Stimulated activated CD4-positive, alpha-beta T cell treated with anti-CD3 and anti-CD28 coated beads, Interleukin-2, amount 100 ng/mL, for 4 hours (primary cell): ENCODE measurements at regions not wholly inside any gene's neighbourhood (a gene's known extent, or its start where the extent isn't known, plus 50 kb on each side); places are given as distances from the start of the nearest gene placed in this dataset.
"Not testable (repeated sequence)": the region's sequence is repeated elsewhere in the genome, so short reads cannot be mapped to it uniquely, and the experiment has no call there.

Experiments used
- DNase-seq: peaks from one replicate; pipeline ENCODE4 v3.0.0-alpha.2; 2020; ENCODE audit warnings: low read depth

GRCh38 chr17:445839-446238 lies 93.2 kb upstream of the RPH3AL start, which contains the start of gene RFLNB:
TSS of gene RFLNB (minus strand) at chr17:445939.
- not testable (repeated sequence) for DNase-seq

DNA sequence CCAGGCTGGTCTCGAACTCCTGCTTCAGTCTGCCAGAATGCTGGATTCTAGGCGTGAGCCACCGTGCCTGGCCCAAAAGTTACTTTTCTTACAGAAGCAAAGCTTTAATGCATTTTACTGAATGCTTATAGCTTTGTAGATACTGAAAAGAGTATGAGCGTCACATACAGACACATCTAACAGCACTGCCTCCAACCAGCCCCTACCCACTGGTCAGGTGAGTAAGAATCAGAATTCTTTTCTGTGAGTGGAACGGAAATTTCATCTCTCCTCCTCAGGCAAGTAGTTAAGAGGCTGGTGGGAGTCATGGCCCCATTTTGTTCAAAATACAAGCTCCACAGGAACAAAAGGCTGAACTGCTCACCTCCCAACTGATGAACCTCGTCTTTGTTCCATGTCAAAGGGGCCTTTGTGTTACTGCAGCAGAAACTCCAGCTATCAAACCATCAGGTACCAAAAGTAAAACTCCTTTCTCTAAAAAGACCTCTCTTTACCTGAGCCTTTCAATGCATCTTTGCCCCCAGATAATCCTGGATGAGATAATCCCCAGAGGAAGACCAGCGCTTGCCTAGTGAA lies 92.4 kb upstream of the RPH3AL start:
- DNase-seq, result no peak

GRCh38 chr17:443109-443508 lies 90.5 kb upstream of the RPH3AL start:
- DNase-seq, result no peak

DNA sequence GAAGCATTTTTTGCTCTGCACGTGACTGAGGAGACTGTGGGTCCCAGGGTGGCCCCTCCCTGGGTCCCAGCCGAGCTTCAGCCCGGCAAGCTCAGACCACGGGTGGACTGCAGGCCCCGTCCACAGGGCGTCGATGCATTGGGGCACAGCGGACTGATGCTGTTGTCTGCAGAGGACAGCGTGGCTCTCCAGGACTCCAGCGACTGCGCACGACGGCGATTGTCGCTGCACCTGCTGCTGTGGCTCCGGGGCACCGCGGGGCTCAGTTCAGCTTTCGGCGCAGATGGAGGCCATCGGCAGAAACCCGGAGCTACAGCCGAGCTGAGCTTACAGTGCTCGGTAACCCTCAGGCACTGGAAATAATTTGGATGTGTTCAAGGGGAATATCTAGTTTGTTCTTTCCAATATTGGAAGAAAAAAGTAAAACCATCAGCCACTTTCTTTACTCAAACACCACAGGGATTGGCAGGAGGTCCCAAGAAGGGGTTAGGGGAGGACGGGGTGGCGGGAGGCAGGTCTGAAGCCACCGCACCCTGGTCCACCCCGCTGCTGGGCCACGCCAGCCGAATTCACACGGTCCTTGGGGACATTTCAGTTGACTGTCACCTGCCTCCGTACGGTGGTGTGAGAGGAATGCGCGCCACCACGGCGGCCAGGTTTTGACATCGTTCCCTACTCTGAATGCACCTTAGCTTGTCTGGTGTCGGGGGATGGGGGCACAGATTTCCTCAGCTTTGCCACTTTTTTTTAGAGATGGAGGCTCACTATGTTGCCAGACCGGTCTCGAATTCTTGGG lies 88.7 kb upstream of the RPH3AL start:
- no peak for DNase-seq

DNA sequence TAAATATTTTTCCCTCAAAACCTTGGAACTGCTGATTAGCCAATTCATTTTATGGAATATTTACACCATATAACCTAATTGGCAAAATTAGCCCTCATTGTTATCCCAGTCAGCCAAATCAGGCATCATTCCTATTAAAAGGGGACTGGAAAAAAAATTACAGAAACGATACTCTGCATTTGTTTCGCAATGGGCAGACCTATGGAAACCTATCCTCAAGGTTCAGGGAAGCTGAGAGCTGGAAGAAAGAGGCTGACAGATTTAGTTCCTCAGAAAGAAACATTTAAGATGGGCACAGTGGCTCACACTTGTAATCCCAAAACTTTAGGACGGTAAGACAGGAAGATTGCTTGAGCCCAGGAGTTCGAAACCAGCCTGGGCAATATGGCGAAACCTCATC lies 85.6 kb upstream of the RPH3AL start:
- no peak for DNase-seq

GRCh38 chr17:437545-437944 lies 84.9 kb upstream of the RPH3AL start:
- no peak for DNase-seq

DNA sequence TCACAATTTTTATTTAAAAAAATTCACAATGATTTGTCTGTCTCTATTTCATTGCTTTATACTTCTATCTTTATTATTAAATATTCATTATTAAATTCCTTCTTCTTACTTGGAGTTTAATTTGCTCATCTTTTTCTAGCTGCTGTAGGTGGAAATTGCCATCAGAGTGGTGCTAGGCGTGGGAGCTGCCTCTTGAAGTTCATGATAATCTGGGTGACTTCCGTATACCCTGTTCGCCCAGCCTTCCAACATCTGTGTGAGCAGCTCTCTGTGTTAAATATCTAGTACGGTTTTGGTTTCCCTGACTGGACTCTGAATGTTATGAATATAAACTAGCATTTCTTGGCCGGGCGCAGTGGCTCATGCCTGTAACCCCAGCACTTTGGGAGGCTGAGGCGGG lies 84.0 kb upstream of the RPH3AL start:
- DNase-seq, result no peak

DNA sequence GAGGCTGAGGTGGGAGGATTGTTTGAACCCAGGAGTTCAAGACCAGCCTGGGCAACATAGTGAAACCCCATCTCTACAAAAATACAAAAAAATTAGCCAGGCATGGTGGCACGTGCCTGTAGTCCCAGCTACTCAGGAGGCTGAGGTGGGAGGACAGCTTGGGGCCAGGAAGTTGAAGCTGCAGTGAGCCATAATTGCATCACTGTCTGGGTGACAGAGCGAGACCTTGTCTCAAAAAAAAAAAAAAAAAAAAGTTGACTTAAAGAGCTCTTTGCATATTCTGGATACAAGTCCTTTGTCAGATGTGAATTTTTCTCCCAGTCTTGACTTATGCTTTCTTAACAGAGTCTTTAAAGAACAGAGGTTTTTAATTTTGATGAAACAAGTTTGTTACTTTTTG lies 79.9 kb upstream of the RPH3AL start:
- DNase-seq, result not testable (repeated sequence)

GRCh38 chr17:431494-431893 lies 78.9 kb upstream of the RPH3AL start:
- DNase-seq, result no peak

GRCh38 chr17:429589-429988 lies 77.0 kb upstream of the RPH3AL start:
- no peak for DNase-seq

DNA sequence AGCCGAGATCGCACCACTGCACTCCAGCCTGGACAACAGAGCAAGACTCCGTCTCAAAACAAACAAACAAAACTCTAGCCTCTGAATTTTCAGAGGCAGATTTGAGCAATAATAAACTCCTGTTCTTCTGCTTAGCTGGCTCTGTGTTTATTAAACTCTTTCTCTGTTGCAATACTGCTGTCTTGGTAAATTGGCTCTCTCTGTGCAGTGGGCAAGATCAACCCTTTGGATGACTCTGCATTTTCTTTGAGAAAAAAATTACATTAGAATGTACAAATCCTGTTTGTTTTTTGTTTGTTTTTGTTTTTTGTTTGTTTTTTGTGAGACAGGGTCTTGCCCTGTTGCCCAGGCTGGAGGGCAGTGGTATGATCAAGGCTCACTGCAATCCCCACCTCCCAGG lies 75.8 kb upstream of the RPH3AL start:
- DNase-seq, result no peak

- DNase-seq, result no peak
Measured at GRCh38 chr17:427891-428290, 75.3 kb upstream of the RPH3AL start.

DNA sequence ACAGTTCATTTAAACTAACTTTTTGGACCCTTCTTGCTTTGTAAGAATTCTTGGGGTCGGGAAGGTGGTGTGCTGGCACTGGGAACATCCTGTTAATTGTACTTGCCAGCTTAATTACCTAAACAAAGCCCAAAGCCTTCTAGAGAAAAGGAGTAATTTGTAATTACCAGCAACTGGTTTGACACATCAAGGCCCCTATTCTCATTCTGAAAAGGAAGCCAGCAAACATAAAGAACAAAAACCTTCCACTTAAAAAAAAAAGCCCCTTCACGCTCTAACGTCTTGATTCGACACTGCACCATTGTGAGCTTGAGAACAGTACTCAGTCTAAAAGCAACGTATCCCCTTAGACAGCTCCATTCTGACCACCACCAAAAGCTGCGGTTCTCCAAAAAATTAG lies 74.7 kb upstream of the RPH3AL start:
- no peak for DNase-seq

GRCh38 chr17:422196-422930 lies 69.8 kb upstream of the RPH3AL start:
- no peak for DNase-seq

DNA sequence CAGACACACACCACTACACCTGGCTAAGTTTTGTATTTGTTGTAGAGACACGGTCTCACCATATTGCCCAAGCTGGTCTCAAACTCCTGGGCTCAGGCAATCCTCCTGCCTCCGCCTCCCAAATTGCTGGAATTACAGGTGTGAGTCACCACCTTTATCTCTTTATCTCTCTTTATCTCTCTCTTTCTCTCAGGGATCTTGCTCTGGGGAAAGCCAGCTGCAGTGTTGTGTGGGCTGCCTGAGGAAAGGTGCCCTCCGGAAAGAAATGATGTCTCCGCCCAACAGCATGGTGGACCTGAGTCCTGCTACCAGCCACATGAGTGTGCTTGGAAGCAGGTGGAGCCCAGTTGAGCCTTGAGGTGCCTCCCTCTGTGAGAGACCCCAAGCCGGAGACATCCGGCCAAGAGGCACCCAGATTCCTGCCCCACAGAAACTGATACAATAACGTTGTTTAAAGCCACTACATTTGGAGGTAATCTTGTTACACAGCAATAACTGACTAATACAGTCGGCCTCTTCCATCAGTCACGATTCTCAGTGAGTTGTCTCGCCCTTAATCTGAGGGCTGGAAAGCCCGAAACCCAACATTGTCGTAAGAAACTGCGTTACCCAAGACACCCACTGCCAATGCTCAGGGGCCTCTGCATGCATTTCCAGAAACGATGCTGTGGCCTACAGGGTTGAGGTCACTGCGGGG lies 68.0 kb upstream of the RPH3AL start:
- no peak for DNase-seq

DNA sequence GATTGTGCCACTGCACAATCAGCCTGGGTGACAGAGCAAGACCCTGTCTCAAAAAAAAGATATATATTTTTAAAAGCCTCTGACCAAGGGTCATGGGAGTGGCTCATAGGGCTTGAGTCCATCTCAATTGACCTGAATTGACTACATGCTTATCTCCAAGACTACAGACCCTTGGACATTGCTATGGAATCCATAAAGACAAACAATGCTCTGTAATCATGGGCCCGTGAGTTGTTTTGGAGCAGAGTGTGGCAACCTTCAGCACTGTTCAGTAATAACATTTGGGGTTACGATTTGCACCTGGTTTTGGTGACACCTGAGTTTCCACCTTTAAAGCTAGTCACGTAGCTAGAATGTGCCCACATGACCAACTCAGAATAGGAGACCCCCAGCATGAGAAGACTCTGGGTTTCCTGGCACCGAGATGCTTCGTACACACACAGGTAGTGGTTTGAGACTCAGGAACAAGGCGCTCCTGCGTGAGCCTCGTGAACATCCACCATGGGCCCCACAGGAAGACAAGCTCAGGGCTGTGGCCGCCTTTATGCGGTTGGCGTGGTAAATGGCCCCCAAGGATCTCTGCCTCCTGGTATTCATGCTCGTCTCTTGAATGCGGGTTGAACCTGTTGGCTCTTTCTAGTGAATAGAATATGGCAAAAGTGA lies 66.6 kb upstream of the RPH3AL start:
- no peak for DNase-seq

GRCh38 chr17:418421-418751 lies 65.8 kb upstream of the RPH3AL start:
- no peak for DNase-seq

GRCh38 chr17:417691-418420 lies 65.2 kb upstream of the RPH3AL start:
- DNase-seq, result no peak

GRCh38 chr17:416293-417206 lies 63.9 kb upstream of the RPH3AL start:
- no peak for DNase-seq

DNA sequence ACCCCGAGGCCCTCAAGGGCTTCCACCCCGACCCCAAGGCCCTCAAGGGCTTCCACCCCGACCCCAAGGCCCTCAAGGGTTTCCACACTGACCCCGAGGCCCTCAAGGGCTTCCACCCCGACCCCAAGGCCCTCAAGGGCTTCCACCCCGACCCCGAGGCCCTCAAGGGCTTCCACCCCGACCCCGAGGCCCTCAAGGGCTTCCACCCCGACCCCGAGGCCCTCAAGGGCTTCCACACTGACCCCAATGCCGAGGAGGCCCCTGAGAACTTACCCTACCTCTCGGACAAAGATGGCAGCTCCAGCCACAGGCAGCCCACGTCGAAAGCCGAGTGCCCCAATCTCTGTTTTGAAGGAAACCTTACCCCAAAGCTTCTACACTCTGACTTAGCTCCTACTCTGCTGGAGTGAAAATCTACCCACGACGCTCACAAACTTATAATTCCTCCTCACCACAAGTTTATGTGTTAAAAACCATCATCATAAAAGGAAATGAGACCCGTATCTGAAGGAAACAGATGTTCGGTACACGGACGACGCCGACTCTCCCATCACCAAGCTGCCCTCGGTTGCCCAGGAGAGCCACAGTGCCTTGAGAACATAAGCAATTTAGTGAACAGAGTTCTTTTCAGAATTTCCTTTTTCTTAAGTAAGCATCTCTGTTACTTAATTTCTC lies 61.2 kb upstream of the RPH3AL start:
- no peak for DNase-seq
